Amniotic epithelial cell (primary cell): ENCODE measurements at regions not wholly inside any gene's neighbourhood (a gene's known extent, or its start where the extent isn't known, plus 50 kb on each side); places are given as distances from the start of the nearest gene placed in this dataset.

Experiments used
- DNase-seq: peaks from one replicate; pipeline ENCODE4 v3.0.0-alpha.2; 2010; ENCODE audit warnings: low read depth

GRCh38 chr11:112357488-112357887 lies 96.8 kb upstream of the PLET1 start:
- DNase-seq = no peak

DNA sequence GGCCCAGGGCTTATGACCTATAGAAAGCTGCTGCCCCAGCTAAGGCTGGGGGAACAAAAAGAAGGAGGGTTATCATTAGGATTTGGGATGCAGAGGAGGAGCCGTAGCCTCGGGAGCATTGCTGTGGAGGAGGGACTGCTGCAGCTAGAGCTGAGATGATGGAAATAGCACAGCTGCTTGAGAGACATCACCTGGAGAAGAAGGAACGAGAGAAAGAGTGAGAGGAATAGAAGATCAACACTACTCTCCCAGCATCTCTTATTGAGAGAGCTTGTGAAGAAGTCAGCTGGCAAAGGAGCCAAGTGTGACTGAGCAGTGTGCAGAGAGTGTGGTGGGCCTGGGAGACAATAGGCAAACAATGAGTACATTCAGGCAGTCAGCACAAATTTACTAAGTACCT lies 100.7 kb upstream of the PLET1 start:
- no peak for DNase-seq

DNA sequence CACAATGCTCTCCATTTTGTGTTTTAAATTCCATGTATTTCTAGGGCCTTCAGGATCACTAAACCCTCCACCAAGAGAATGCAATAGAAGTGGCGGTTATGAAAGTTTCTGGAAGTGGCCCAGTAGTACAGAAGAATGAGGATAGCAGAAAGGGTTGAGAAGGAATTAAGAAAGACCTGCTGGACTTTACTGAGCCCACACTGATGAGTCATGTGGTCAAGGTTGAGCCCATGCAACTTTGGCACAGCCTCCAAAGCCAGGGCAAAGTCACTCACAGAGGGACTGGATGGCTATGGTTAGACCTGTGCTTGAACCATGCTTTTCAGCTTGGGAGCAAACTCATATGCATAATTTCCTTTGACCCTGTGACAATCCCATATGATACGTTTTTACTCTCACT lies 102.9 kb upstream of the PLET1 start:
- DNase-seq = peak; percentile 78

DNA sequence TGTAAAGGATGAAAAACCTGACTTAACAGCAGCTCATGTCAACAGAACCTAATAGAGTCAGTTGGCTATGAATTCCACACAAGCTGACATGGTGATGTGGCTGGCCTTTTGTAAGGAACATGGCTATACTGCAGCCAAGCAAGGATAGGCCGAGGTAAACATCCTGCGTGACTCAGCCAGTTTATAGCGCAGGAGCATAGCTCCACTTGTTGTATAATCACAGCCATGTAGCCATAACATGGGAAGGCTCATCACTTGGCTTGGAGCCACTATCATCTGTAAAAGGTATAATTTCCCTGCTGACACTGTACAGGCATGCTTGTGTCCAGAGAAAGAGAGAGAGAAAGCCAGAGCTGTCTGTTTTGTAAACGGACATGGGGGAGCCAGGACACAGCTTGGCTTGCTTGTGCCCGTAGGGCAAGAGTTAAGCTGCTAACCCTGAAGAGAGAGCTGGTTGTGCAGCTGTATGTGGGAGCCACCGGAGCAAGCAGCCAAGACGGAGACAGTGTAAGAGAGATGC lies 104.4 kb upstream of the PLET1 start:
- DNase-seq = peak; percentile 97

DNA sequence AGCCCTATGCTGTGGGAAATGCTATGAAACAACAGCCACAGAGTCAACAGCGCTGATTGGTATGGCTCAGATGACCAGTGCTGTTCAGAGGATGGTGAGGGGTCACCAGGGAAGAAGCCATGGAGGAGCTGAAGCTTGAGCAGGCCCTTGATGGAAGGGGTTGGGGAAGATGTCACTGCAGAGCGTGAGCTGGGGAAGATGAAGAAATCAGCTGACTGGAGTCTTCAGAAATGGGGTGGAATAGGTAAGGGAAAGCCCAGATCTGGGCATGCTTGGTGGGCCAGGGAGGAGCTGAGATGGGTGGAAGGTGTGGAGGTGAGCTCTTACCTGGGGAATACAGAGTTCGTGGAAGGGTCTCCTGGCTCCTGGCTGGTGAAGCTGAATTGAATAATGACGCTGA lies 105.4 kb upstream of the PLET1 start:
- DNase-seq = no peak

GRCh38 chr11:112366777-112367176 lies 106.1 kb upstream of the PLET1 start:
- DNase-seq = peak; percentile 79

DNA sequence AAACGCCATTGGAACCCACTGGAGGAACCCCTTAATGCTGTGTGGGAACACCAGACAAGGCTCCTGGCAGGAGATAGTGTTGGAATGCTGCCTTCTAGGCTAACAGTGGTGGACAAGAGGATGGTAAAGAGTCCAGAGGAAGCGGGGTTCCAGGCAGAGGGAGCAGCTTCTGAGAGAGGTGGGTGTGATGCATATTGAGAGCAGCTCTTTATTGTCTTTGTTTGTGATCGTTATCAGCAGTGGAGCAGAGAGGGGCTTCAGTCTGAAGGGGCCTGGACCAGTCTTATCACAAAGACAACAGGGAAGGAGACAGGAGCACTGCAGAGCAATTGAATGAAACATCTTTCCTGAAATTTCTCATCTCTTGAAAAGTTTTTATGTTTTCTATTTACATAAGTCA lies 106.8 kb upstream of the PLET1 start:
- no peak for DNase-seq

DNA sequence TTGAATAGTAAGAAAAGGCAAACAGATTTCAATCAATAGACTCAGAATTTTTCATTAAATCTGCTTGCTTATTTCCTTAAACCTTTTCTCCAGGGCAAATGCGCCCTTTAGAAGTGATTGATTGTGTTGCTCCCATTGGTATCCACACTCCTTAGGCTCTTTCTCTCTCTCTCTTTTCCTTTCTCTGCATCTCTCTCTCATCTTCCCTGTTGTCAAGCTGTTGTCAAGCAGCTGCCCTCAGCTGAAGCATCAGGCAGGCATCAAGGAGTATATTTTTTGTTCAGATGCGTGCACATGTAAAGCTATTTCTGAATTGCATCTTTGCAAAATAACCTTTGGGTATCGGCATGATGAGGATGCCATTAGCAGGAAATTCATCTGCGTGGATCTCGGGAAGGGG lies 107.2 kb upstream of the PLET1 start:
- DNase-seq = no peak

DNA sequence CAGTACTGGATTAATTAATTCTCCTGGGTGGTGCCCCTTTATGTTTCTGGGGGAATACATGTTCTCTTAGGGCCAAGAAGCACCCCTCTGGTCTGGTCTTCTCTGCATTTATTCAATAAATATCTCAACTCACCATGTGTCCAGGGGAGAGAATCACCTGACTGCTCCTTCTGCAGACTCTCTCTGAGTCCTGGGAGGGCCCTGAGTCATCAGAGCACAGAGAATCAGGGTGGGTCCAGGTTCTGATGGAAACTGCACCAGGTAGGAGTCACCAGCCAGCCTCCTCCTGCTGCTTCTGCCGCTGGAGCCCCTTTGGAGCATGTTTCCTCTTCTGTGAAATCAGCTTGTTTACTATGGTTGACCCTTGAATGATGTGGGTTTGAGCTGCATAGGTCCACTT lies 107.7 kb upstream of the PLET1 start:
- no peak for DNase-seq

- DNase-seq = no peak
Measured at GRCh38 chr11:112369374-112369773, 108.7 kb upstream of the PLET1 start.

GRCh38 chr11:112369916-112370315 lies 109.3 kb upstream of the PLET1 start:
- no peak for DNase-seq

GRCh38 chr11:112374486-112375140 lies 114.0 kb upstream of the PLET1 start:
- no peak for DNase-seq

DNA sequence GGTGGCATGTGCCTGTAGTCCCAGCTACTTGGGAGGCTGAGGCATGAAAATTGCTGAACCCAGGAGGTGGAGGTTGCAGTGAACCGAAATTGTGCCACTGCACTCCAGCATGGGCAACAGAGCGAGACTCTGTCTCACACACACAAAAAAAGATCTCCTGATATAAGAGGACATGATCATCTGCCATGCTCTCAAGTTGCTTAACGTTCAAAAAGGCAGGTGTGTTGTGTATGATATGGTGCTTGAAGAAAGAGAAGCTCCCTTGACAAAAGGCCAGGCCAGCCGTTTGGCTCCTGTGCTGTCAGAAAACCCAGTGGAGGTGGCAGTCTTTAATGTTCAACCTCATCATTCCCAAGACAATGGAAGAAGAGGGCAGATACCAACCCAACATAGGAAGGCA lies 117.3 kb upstream of the PLET1 start:
- DNase-seq = no peak

DNA sequence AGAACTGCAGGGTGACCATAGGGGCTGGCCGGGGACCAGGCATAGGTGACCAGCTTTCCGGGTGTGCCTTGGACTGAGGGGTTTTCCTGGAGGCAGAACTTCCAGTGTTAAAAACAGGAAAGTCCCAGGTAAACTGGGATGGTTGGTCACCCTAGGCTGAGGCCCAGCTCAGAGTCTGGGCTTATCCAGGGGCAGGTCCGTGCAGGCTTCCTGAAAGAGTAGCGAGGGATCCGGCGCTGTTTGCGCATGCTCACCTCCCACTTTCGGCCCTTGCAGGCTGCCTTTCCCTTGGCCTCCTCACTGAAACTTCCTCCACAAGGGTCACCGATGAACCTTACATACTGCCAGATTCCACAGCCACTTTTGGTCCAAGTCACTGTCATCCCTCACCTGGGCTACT lies 119.8 kb upstream of the PLET1 start:
- no peak for DNase-seq

DNA sequence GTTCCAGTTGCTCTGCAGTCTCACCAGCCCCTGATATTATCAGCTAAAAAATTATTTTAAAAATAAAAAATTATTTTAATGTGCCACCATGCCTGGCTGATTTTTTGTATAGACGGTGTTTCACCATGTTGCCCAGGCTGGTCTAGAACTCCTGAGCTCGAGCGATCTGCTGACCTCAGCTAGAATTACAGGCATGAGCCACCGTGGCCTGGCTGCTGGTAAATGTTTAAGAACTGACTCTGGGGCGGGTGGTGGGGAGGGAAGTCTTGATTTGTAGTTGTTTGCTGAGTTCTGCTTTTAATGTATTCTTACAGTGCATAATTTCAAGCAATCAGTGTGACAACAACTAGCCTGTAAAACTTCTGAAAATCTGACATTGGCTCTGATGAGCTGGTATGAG lies 120.9 kb upstream of the PLET1 start:
- DNase-seq = no peak

DNA sequence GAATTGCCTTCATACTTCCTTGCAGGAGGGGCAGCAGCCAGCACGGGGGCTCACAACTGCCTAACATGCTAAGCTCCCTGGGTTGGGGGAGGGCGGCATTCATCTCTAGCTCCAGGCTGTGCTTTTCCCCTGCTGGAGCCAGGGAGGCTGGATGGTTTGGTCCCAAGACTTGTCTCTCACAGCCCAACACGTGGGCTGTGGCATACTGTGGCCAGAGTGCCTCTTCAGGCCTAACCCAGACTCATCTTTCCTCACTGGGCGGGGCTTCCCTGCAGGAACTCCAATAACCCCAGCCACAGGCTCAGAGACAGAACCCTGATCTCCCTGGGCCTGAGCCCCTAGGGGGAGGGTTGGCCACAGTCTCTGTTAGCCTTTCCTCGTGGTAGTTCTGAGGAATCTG lies 121.9 kb upstream of the PLET1 start:
- DNase-seq = no peak

GRCh38 chr11:112388496-112388895 lies 127.8 kb upstream of the PLET1 start:
- no peak for DNase-seq

DNA sequence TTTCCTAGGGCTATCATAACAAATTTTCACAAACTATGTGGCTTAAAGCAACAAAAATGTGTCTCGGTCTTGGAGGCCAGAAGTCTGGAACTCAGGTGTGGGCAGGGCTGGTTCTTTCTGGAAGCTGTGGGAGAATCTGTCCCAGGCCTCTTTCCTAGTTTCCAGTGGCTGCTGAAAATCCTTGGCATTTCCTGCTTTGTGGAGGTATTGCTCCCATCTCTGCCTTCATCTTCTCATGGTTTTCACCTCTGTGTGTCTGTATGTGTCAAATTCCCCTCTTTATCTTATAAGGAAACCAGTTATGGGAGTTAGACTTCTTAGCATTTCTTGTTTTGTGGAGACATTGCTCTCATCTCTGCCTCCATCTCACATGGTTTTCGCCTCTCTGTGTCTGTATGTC lies 130.4 kb upstream of the PLET1 start:
- no peak for DNase-seq

- no peak for DNase-seq
Measured at GRCh38 chr11:112392904-112393303, 132.2 kb upstream of the PLET1 start.

DNA sequence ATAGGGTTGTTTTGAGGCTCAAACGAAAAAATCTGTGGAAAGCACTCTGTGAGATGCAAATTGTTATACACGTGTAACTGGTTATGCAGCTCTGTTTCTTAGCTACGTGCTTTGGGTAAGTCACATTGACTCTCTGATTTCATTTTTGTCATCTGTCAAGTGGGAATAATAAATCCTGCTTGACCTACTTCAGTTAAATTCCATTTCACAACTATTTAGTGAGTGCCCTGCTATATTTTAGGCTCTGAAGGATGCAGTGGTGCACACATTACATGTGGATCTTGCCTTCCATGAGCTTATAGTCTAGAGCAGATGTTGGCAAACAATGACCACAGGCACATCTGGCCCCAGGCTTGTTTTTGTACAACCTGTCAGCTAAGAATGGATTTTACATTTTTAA lies 133.6 kb upstream of the PLET1 start:
- no peak for DNase-seq

DNA sequence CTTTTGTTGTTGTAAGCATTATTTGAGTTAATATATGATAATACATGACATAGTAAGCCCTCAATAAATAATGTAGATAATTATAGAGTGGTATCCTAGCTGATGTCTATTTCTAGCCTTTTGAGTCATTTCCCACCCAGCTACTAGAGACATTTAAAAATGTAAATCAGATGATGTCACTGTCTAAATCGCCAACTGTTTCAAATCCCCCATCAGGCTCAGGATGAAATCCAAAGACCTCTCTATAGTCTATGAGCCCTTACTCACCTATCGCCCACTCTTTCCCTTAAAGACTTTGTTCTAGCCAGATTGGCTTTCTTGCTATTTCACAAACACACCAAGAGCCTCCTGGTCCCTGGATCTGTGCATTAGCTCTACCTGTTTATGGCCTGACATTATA lies 135.4 kb upstream of the PLET1 start:
- DNase-seq = no peak

- no peak for DNase-seq
Measured at GRCh38 chr11:112398798-112399478, 138.3 kb upstream of the PLET1 start.

- DNase-seq = no peak
Measured at GRCh38 chr11:112400476-112401014, 139.9 kb upstream of the PLET1 start.
